GM19438 (cell line): ENCODE measurements at regions not wholly inside any gene's neighbourhood (a gene's known extent, or its start where the extent isn't known, plus 50 kb on each side); places are given as distances from the start of the nearest gene placed in this dataset.

Source experiments
- ATAC-seq: cut with Tn5 transposase; IDR thresholded peaks from one replicate; pipeline ENCODE4 v1.9.1; 2021; ENCODE audit warnings: low read depth; ENCODE audit not compliant: unreplicated experiment

DNA sequence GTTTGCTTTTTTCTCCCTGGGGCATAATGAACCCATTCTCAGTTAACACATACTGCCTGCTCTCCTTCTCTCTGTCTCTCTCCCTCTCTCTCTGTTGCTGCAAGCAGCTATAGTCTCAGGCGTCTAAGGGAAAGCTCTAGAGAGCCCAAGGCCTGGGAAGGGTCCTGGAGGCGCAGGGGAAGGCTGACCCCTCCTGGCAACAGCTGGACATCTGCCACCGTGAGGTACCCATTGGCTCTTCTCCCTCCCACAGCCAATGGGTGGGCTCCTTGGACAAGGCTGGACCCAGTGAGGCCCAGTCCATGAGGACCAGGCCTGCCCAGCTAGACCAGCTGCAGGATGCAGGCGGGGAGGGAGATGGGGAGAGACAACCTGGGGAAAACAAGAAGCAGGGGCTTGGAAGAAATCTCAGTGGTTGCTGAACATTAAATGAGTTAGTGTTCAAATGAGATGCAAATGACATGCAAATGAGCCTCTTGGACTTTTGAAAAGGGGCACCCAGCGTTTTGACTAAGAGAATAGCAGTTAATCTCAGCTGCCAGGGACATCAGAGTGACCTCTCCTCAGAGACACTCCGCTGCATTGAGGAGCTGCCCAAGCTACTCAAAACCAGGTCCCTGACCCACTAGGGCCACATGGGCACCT lies 349.7 kb downstream of the BUD13 start:
- ATAC-seq, result no peak

DNA sequence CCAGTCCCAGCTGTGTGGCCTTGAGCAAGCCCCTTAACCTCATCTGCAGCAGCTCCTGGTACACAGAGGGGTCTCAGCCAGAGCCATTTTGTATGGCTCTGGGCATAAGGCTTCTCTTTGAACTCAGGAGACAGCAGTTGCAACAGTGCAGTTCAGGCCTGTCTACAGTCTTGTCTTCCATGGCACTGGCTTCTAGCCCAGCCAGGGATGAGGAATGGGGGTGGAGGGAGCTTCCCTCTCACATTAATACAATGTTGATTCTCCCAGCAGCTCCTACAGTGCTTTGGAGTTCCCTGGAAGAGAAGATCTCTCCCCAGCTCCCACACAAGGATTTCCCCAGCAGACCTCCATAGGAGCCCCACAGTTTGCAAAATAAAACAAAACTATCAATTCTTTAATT lies 350.2 kb downstream of the BUD13 start:
- ATAC-seq, result no peak

DNA sequence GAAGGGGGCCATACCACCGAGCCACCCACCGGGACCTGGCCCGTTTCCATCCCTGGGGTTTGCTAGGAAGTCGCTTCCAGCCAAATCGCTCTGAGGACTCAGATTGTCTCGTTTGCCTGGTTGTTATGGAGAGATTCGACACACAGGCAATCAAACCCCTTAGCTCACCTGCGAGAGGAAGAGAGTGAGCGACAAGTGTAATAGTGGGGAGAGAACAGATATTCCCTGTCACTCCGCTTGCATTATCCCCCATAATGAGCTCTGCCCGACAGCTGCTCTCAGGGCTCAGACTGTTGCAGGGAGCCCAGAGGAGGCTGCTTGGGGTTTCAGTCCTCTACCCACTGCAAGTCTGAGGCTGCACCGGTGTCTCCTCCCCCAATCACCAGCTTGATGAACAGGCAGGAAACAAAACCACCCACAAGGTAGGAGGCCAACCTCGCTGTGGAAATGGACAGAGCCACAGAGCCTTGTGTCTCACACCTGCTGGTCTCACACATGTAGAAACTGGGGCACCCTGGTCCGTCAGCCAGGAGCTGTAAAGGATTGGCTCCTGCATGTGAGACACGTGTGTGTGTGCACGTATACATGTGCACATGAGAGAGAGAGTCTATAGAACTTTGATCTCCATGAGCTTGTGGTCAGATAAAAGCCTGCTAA lies 351.1 kb downstream of the BUD13 start:
- ATAC-seq, result no peak

DNA sequence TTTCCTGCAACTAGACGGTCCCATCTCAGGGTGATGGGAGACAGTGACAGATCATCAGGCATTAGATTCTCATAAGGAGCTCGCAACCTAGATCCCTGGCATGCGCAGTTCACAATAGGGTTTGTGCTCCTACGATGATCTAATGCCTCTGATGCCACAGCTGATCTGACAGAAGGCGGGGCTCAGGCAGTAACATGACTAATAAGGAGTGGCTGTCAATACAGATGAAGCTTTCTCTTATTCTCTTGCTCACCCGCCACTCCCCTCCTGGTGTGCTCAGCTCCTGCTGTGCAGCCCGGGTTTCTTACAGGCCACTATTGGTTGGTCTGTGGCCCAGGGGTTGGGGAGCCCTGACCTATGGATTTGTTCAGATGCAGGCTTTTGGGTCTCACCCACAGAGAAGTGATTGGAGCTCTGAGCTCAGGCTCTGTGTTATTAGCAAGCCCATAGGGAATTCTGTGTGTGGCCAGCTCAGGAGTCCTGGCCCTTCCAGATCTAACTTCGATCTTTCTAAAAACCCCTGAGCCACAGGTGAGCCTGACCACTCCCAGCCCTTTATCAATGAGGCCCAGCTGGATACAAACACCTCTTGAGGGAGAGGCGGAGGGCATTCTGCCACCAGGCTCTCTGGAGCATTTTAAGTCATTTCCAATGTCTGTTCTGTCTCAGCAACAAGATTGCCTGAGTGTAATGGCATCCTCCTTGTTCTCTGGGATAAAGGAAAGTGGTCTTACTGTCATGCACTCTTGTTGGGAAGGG lies 351.8 kb downstream of the BUD13 start:
- ATAC-seq, result no peak

DNA sequence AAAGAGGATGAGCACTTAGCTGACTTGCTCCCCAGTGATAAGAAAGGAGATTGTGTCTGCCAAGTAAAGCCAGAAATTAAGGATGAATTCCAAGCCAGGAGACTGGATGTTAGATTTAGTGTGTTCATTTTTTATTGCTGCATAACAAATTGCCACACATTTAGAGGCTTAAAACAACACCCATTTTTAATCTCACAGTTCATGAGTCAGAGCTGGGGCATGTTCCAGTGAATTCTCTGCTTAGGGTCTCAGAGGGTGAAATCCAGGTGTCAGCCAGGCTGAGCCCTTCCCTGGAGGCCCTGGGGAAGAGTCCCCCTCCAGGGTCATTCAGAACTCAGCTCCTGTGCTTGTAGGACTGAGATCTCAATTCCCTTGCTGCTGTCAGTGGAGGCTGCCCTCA lies 352.8 kb downstream of the BUD13 start:
- ATAC-seq, result no peak

DNA sequence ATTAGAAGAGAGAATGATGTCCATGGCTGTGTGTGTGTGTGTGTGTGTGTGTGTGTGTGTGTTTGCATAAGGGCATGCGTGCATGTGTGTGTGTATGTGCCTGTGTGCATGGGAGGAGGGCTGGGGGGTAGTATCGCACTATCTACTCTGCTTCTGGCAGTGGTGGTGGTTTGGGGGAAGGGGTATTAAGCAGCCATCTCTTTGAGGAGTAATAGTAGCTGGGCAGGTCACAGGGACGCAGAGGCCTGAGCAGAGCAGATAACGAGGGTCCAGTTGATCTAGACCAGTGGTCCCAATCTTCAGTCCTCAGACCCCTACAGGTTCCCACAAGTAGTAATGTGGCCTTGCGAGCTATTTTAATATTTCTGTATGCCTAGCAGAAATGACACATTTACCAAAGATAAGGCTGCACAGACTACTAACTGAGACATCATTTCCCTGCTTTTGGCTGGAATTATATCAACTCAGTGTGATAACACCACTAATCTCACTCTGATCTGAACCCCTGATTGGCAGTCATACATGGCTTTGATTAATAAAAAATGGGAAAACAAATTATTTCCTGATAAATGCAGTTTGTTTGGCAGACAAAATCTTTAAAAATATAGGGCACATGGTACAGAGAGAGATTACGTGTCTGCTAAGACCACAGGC lies 354.3 kb downstream of the BUD13 start:
- ATAC-seq, result no peak

DNA sequence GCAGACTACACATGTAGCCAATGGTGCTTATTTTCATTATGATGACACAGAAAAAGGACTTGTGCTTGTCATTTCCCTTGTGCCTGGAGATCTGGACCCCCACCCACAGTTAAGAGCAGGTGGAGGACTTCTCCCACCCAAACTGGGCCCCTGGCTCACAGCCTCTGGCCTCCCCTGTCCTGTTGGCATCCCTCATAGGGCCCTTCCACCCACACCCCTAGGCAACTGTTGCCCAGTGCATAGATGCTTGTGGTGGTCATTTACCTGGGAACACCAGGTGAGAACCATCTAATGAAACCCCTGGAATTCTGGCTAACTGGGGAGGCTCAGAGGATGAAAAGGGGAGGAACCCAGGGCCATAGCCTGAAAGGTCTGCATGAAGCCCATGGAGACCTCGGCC lies 355.9 kb downstream of the BUD13 start:
- no peak for ATAC-seq

DNA sequence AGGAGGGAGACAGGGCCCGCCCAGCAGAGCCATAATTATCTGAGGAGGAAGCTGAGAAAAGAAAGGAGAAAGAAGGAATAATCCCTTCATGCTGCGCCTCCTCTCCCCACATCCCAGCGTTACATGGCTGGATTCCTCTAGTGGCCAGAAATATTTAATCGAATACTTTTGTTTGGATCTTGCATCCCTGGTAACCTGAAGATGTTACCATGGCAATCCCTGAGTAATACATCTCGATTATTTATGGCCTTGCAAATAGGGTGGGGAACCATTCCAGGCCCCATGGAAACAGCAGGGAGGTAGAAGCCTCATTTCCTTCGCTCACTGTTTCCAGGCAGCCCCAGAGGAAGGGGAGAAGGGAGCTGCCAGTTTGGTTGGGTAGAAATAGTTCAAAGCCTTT lies 357.7 kb downstream of the BUD13 start:
- no peak for ATAC-seq

DNA sequence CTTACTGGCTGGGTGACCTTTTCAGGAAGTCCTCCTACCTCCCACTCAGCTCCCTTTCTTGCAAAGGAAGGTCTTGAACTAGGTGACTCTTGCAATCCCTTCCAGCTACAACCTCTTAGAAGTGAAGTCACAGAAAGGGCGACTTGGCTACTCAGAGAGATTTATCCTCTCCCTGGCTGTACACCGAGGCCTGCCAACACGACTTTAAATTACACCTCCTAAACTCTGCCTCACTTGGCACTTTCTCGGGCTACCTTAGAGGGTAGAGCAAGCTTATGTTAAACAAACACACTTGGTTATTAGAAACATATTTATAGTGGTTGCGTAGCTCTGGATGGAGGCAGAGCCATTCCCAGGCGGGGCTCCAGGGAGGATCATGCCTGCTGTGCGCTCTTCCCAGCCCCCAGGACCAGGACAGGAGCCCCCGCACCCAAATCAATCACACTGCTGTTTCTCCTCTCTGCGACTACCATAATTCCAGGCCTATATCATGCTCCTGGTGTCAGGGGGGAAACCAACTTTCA lies 358.4 kb downstream of the BUD13 start:
- no peak for ATAC-seq

DNA sequence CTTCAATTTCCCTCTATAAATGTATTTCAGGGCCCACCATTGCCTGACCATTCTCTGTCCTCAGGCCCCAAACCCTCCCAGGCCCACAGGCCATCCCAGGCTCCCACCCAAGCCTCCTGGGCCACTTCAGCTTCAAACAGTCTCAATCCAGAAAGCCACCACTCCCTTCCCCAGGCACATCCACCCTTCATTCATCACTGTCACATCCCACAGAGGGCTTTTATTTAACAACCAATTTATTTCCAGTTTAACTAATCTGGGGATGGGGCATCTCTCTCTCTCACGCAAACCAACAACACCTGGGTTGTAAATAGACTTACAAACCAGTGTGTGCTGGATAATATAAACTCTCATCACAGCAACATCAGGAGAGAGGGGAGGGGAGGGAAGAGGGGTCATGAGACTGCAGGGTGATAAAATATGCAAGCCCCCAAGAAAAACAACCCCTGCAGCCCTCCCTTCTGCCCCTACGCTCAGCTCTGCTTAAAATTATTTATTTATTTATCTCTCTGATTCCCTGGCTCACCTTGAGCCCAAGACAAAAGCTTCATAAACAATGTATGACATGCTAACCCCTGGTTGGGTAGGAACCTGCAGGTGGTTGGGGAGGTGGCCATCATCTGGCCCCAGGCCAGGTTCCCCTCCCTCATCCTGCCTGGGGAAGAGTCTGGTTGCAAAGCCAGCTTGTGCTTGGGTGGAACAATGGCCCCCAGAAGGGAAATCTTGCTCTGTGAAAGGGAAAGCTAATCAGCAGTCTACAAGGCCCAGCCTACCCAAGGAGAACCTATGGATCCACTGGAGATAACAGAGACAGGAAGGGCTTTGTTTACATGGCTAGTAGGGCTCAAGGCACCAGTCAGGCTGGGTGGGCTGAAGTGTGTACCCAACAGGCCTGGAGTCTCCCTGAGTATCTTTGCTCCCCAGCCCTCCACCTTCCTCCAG lies 359.2 kb downstream of the BUD13 start:
- no peak for ATAC-seq

DNA sequence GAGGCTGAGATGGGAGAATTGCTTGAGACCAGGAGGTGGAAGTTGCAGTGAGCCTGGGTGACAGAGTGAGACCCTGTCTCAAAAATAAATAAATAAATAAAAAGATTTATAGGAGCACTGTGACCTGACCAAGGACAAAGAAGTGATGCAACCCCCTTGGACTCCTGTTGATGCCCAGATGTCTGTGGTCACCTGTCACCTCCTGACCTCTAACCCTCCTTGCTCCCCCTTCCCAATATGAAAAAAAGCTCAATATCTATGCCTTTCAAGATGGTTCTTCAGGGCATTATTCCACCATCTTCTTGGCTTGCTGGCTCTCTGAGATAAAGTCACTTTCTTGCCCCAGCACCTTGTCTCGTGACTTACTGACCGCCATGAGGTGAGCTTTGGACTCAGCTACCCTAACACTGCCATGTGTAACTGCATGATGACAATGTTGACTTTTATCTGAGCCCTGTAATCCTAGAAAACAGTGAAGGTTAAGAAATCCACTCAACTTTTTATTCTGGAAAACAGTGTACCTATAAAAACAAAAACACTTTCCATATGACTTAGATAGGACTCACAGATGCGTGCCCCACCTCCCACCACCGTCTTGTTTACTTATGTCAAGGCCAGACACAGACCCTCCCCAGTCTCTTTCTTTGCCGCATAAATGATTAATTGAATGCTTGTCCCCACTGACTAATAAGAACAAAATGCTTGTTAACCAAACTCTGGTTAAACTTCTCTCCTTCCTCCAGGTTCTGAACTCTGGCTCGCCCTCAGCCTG lies 360.5 kb downstream of the BUD13 start:
- ATAC-seq, result no peak

DNA sequence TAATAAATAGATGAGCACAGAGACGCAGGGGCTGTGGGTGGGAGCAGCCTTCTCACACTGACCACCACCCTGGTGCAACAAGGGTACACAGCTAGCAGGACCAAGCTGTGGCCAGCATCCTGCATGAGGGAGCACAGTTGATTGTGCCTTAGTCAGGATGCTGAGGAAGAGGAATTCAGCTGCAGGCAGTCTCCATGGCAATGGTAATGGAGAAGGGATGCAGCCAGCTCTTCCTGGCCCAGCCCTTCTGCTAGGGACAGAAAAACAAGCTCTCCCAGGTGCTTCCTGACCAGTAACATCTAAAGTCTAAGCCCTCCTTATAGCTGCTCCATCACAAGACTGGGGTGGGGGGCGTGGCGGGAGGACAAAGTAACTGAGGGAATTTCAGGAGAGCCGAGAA lies 363.5 kb downstream of the BUD13 start:
- ATAC-seq, result no peak

DNA sequence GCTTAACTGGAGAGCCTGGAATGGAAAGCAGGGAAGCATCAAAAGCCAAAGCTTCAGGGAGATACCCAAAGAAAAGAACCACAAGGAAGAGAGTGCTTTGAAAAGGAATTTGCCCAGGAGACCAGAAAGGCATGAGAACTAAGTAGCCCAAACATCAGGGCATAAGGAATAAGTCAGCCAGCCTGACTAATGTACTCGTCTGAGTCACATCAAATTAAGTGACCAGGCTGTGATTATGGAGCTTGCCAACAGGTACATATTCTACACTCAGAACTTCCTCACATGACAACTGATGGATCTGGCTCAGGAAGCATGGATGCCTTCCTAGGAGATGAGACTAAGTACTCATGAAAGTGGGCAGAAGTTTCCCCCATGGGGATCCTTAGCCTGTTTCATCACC lies 366.7 kb downstream of the BUD13 start:
- ATAC-seq, result no peak

DNA sequence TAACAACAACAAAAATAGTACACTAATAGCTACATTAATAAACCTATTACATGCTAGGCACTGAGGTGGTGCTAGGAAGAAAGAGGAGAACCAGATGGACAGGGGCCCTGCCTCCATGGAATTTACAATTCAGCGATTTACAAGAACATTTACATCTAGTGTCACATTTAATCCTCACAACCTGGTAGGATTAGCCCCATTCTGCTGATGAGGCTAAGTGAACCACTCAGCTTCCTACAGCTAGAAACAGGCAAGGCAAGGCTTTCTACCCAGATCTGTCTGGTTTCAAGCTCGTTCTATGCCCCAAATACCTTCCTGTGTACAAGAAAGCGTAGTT lies 368.4 kb downstream of the BUD13 start:
- ATAC-seq, result no peak

DNA sequence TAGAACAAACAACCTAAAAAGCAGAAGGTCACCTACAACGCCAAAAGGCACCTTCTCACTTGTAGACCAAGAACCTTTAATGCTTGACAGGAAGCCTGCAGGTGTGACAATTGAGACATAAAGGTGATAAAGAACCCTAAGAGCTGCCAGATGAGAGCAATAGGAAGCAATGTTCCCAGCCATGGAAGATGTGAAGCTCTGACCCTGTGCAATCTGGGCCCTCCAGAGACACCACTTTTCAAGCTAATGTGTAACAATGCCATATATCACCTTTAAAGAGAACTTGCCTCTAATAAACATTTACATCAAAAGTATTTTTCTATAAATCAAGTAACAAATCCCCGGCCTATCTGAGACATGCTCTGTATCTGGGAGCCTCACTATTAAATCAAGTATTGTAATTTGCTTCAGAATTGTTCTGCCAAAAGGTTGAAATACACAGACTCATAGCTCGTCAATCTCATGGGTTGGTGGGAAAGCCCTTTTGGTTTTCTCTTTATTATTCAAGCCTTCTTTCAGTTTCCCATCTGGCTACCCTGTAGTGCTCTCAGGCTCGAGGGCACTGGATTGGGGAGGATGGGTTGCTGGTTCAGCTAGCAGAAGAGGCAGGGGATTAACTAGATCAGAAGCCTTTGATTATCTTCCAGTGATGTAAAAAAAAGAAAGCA lies 368.9 kb downstream of the BUD13 start:
- no peak for ATAC-seq

DNA sequence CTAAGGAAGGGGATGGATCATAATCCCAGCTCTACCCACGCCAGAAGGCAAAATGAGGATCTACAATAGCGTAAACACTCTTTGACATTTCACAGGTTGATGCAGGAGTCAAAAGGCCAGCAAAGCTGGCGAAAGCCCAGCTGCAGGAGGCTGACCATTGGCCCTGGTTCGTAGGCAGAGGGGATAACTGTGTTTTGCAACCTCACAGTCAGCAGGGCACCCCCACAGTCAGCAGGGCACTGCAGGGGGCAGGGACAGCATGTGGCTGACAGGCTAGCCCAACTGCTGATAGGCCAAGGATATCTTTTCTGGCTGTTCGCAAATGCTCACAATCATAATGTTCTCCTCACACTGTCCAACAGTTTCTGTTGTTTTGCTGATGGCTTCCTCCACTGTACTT lies 372.7 kb downstream of the BUD13 start:
- no peak for ATAC-seq

DNA sequence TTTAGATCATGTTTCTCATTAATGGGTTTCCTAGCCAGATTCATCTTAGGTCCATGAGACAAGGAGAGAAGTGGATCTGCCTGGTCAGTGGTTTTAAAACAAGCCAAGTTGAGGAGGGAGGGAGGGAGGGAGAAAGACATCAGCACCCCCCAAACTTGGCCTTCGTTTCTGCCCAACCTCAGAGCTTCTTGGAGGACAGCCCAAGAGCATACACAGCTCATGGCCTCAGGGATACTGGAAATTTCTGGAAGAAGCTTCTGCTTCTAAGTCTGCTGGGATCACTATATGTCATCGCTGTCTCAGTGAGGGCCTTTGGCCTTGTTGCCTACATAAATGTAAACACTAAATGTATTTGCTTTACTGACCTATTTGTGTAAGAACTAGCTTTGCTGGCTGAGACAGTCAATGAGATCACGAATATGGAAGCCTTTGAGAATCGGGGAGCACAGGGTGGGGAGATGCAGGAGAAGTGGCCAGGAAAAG lies 375.1 kb downstream of the BUD13 start:
- no peak for ATAC-seq

DNA sequence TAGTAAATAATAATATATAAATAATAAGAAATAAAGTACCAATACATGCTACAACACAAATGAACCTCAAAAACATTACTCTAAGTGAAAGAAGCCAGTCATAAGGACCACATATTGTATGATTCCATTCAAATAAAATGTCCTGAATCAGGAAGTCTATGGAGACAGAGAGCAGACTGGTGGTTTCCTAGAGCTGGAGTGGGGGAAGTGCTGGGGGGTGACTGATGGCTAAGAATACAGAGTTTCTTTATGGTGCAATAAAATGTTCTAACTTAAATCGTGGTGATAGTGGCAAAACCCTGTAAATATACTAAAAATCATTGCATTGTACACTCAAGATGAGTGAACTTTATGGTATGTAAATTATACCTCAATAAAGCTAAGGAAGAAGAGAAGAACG lies 376.5 kb downstream of the BUD13 start:
- ATAC-seq, result no peak

DNA sequence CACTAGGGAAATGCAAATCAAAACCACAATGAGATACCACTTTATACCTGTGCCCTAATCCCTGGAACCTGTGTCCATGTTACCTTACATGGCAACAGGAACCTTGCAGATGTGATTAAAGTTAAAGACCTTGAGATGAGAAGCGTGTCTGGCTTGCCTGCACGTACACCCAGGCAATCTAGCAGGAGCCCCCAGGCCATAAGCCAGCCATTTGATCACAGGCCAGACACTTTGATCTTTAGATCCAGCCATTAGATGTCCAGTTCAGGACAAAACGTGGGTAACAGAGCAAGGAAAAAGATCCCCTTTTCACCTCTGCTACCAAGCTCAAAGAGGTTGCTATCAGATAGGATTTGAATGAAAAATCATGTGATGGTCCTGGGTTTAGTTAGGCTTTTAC lies 378.8 kb downstream of the BUD13 start:
- no peak for ATAC-seq
